ENCODE measurements at regions not wholly inside any gene's neighbourhood (a gene's known extent, or its start where the extent isn't known, plus 50 kb on each side); places are given as distances from the start of the nearest gene placed in this dataset.

DNA sequence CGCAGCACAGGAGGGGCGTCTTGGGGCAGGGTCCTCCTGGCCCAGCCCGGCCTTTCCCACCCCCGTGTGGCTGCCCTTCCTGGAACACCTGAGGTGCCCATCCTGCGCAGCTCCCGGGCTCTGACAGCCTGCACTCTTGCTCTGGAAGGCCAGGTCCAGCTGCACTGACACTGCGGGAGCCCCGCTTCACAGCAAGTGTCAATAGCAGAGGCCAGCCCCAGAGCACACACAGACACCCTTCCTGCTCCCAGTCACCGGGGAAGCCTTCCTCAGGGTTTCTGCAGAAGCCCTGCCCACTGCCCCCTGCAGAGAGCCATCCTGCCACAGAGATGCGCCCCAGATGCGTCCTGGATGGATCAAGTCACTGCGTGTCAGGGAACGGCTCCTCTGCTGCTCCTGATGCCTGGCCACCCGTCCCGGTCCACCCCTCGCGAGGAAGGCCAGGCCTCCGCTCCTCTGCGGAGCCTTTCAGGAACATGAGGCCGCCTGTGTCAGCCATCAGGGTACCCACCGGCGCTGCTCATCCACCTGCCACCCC is 519.2 kb upstream of the MYT1L start:
- intact Hi-C loops (cut with DNase I; ENCODE audit: low total_unique reads): no loop called here
- no peak for DNase-seq
- Histone ChIP-seq H3K9me3 (no peaks in the 10 kb centered on the region), H3K4me3 (no peak overlapping the region), H3K36me3 (no peaks in the 10 kb centered on the region), H3K27me3 (no peaks in the 10 kb centered on the region), H3K27ac (no peak overlapping the region), H3K4me1 (no peaks in the 10 kb centered on the region)
- WGBS, 2 donors (ENCODE audit: low coverage in 1 of 2): 94% methylated on average over 16 of the region's 22 CpGs; no CpG with 5 or more reads in 1 of the 2 donors
- TF ChIP-seq EP300 (IDR thresholded peaks at IDR 0.05; ENCODE audit: low read depth): no peak
- TF ChIP-seq CTCF (IDR thresholded peaks at IDR 0.05): no peak
- TF ChIP-seq POLR2AphosphoS5 (IDR thresholded peaks at IDR 0.05): no peak
- no peak for TF ChIP-seq POLR2A (IDR thresholded peaks at IDR 0.05)
- in situ Hi-C loops (cut with MboI; ENCODE audit: low pct_ligation_motif_present in 1 of 4, low pct_unique_long_range_greater_than_20kb in 1 of 4, low sequenced_read_pairs in 3 of 4): no loop called here

DNA sequence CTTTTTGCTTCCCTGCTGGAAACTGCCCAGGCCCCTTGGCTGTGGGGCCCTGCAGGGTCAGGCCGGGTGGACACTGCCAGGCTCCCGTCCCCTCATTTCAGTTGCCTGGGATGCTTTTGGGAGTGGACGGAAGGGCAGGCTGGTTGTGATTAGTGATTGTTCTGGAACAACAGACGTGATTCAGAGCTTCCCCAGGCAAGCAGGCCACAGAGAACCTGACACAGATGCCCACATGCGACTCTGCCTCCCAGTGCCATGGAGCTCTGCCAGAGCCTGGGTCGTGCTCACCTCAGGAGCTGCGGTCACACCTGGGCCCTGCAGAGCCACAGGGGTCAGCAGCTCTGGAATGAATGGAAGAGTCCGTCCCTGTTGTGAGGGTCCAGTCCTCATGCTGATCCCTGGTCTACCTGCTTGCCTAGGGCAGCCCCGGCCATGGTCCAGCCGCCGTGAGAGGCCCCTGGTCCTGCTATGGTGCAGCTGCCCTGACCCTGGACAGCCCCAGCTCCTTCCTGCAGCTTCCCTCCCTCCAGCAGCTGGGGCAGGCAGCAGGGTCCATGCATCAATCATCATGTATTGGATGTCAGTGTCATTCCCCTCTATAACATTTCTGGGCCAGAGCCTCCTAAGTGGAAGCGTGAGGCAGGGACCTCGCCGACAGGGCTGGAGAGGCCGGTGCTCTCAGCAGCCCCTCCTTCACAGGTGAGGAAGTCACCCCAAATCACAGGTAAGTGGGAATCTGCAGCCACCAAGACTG is 518.6 kb upstream of the MYT1L start:
- no peak for DNase-seq
- H3K27me3 ChIP-seq: no peaks in the 10 kb centered on the region
- in situ Hi-C loops (cut with MboI; ENCODE audit: low pct_ligation_motif_present in 1 of 4, low pct_unique_long_range_greater_than_20kb in 1 of 4, low sequenced_read_pairs in 3 of 4) (no loop called here), intact Hi-C loops (cut with DNase I; ENCODE audit: low total_unique reads) (no loop called here)
- WGBS, 2 donors (ENCODE audit: low coverage in 1 of 2): 86% methylated on average over 12 of the region's 15 CpGs; no CpG with 5 or more reads in 1 of the 2 donors
- no peaks in the 10 kb centered on the region for H3K36me3 ChIP-seq
- TF ChIP-seq CTCF (IDR thresholded peaks at IDR 0.05) (no peak), POLR2AphosphoS5 (IDR thresholded peaks at IDR 0.05) (no peak), POLR2A (IDR thresholded peaks at IDR 0.05) (no peak), EP300 (IDR thresholded peaks at IDR 0.05; ENCODE audit: low read depth) (no peak)
- no peak overlapping the region for H3K4me3 ChIP-seq
- no peaks in the 10 kb centered on the region for H3K9me3 ChIP-seq
- no peak overlapping the region for H3K27ac ChIP-seq
- no peaks in the 10 kb centered on the region for H3K4me1 ChIP-seq

DNA sequence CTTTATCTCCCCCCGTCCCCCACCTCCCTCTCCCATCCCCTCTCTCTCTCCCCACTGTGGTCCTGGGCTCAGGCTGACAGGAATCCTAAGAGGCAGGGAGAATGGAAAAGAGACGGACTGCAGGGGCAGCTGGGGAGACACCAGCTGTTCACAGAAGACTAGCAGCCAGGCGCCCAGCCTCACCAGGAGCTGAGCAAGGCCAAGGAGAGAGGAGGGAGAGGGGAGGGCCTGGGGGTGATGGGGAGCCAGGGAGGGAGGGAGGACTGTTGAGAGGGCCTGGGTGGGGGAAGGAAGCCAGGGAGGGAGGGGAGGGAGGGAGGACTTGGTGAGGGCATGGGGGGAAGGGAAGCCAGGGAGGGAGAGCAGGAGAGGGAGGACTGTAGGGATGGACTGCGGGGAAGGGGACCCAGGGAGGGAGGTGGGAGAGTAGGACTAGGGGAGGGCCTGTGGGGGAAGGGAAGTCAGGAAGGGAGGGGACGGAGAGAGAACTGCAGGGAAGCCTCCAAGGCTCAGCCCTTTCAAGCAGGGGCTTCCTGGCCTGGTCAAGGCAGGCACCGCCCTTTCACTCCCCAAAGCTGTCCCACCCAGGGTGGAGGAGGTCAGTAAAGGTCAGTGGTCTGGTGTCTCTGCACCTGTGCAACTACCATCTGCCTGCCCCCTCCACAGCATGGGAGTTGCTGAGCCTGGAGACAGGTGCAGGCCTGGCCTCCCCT is 517.7 kb upstream of the MYT1L start:
- in situ Hi-C loops (cut with MboI; ENCODE audit: low pct_ligation_motif_present in 1 of 4, low pct_unique_long_range_greater_than_20kb in 1 of 4, low sequenced_read_pairs in 3 of 4): no loop called here

More for the DNA sequence above, 517.7 kb upstream of the MYT1L start:
- H3K36me3 ChIP-seq: no peaks in the 10 kb centered on the region
- intact Hi-C loops (cut with DNase I; ENCODE audit: low total_unique reads): no loop called here
- H3K27ac ChIP-seq: no peak overlapping the region
- 55 to 79% methylated on average over 2 to 5 of the region's 6 CpGs for WGBS, 2 donors (ENCODE audit: low coverage in 1 of 2)
- no peaks in the 10 kb centered on the region for H3K9me3 ChIP-seq
- no peaks in the 10 kb centered on the region for H3K4me1 ChIP-seq
- no peak overlapping the region for H3K4me3 ChIP-seq
- TF ChIP-seq EP300 (IDR thresholded peaks at IDR 0.05; ENCODE audit: low read depth) (no peak), POLR2AphosphoS5 (IDR thresholded peaks at IDR 0.05) (no peak), POLR2A (IDR thresholded peaks at IDR 0.05) (no peak), CTCF (IDR thresholded peaks at IDR 0.05) (no peak)
- DNase-seq: no peak
- no peaks in the 10 kb centered on the region for H3K27me3 ChIP-seq
